ENCODE measurements at regions not wholly inside any gene's neighbourhood (a gene's known extent, or its start where the extent isn't known, plus 50 kb on each side); places are given as distances from the start of the nearest gene placed in this dataset.

GRCh38 chr12:107368586-107368985 lies 275.2 kb upstream of the CRY1 start:
- TF ChIP-seq CTCF (conservative IDR thresholded peaks at IDR 0.05; ENCODE audit: low read length) (no peak), EZH2phosphoT487 (IDR thresholded peaks at IDR 0.05; ENCODE audit: borderline replicate concordance) (no peak)
